ENCODE measurements at regions not wholly inside any gene's neighbourhood (a gene's known extent, or its start where the extent isn't known, plus 50 kb on each side); places are given as distances from the start of the nearest gene placed in this dataset.
A peak's percentile ranks its signal among the peaks of the same experiment; 100 is the strongest.

GRCh38 chr13:40129467-40129866, 474.0 kb downstream of the COG6 start:
- peak overlapping the region in 1 of 7 donors; percentile 57 for H3K27ac Mint-ChIP-seq
- H3K4me3 Mint-ChIP-seq, result no peak overlapping the region
- H3K27me3 Mint-ChIP-seq (ENCODE audit: low read depth in 3 of 3), result peaks cover 0 to 2% (median 0%) of the 10 kb centered on the region in 3 donors

GRCh38 chr13:40130871-40131636, 475.6 kb downstream of the COG6 start:
- Mint-ChIP-seq H3K4me1 (no peaks in the 10 kb centered on the region), H3K36me3 (no peaks in the 10 kb centered on the region)

More at GRCh38 chr13:40129467-40129866, 474.0 kb downstream of the COG6 start:
- peaks cover 0 to 8% of the 10 kb centered on the region in 2 donors for H3K9me3 ChIP-seq (replicated peaks in 1 of 2; ENCODE audit: control insufficient read depth in 1 of 2, insufficient read depth in 1 of 2, low read length in 2 of 2)
- H3K79me2 ChIP-seq (ENCODE audit: insufficient read depth, low read length), result no peaks in the 10 kb centered on the region
- H3K9ac ChIP-seq (ENCODE audit: insufficient read depth, low read length, poor library complexity, severe bottlenecking), result no peak overlapping the region
- H4K20me1 ChIP-seq (ENCODE audit: insufficient read depth, low read length), result no peaks in the 10 kb centered on the region
- no peak for DNase-seq
- TF ChIP-seq CTCF (IDR thresholded peaks at IDR 0.05), result no peak
- Mint-ChIP-seq H3K36me3 (no peaks in the 10 kb centered on the region), H3K9me3 (peaks cover 3 to 9% (median 6%) of the 10 kb centered on the region in 7 donors), H3K4me1 (no peaks in the 10 kb centered on the region)
- no peaks in the 10 kb centered on the region for H3K4me1 ChIP-seq (ENCODE audit: control insufficient read depth in 1 of 2, insufficient read depth in 2 of 2, low read length in 2 of 2)
- WGBS (ENCODE audit: insufficient coverage), result 100% methylated on average over 6 of the region's 6 CpGs
- no peaks in the 10 kb centered on the region for H3K36me3 ChIP-seq (replicated peaks in 1 of 2; ENCODE audit: control insufficient read depth in 1 of 2, insufficient read depth in 2 of 2, low read length in 2 of 2)
- no peak overlapping the region for H3K27ac ChIP-seq (ENCODE audit: low read depth in 1 of 2, low read length in 2 of 2)
- H3K4me3 ChIP-seq (replicated peaks in 1 of 3; ENCODE audit: low read depth in 2 of 3, low read length in 3 of 3), result no peak overlapping the region
- intact Hi-C loops (cut with micrococcal nuclease), result no loop called here
- no peak overlapping the region for H3K4me2 ChIP-seq (replicated peaks; ENCODE audit: extremely low read depth, low read length, poor library complexity, severe bottlenecking)
- no peak overlapping the region for H2AFZ ChIP-seq (ENCODE audit: insufficient read depth, low read depth, low read length, poor library complexity, severe bottlenecking)
- H3K27me3 ChIP-seq (ENCODE audit: control insufficient read depth in 2 of 2, insufficient read depth in 2 of 2, low read length in 2 of 2), result no peaks in the 10 kb centered on the region

More at GRCh38 chr13:40130871-40131636, 475.6 kb downstream of the COG6 start:
- Mint-ChIP-seq H3K4me3 (no peak overlapping the region), H3K9me3 (peaks cover 3 to 9% (median 6%) of the 10 kb centered on the region in 7 donors), H3K27ac (no peak overlapping the region), H3K27me3 (ENCODE audit: low read depth in 3 of 3) (peaks cover 0 to 2% (median 0%) of the 10 kb centered on the region in 3 donors)
- H3K4me2 ChIP-seq (replicated peaks; ENCODE audit: extremely low read depth, low read length, poor library complexity, severe bottlenecking), result no peak overlapping the region
- intact Hi-C loops (cut with micrococcal nuclease), result no loop called here
- no peak overlapping the region for H3K27ac ChIP-seq (ENCODE audit: low read depth in 1 of 2, low read length in 2 of 2)
- 100% methylated on average over 1 of the region's 6 CpGs for WGBS (ENCODE audit: insufficient coverage)
- H4K20me1 ChIP-seq (ENCODE audit: insufficient read depth, low read length), result no peaks in the 10 kb centered on the region
- H2AFZ ChIP-seq (ENCODE audit: insufficient read depth, low read depth, low read length, poor library complexity, severe bottlenecking), result no peak overlapping the region
- H3K4me3 ChIP-seq (replicated peaks in 1 of 3; ENCODE audit: low read depth in 2 of 3, low read length in 3 of 3), result no peak overlapping the region
- DNase-seq, result peak in 1 of 3 donors; percentile 38
- H3K79me2 ChIP-seq (ENCODE audit: insufficient read depth, low read length), result no peaks in the 10 kb centered on the region
- H3K9ac ChIP-seq (ENCODE audit: insufficient read depth, low read length, poor library complexity, severe bottlenecking), result no peak overlapping the region
- H3K9me3 ChIP-seq (replicated peaks in 1 of 2; ENCODE audit: control insufficient read depth in 1 of 2, insufficient read depth in 1 of 2, low read length in 2 of 2), result peaks cover 0 to 8% of the 10 kb centered on the region in 2 donors
- H3K27me3 ChIP-seq (ENCODE audit: control insufficient read depth in 2 of 2, insufficient read depth in 2 of 2, low read length in 2 of 2), result no peaks in the 10 kb centered on the region
- no peaks in the 10 kb centered on the region for H3K36me3 ChIP-seq (replicated peaks in 1 of 2; ENCODE audit: control insufficient read depth in 1 of 2, insufficient read depth in 2 of 2, low read length in 2 of 2)
- no peak for TF ChIP-seq CTCF (IDR thresholded peaks at IDR 0.05)
- no peaks in the 10 kb centered on the region for H3K4me1 ChIP-seq (ENCODE audit: control insufficient read depth in 1 of 2, insufficient read depth in 2 of 2, low read length in 2 of 2)
